Central memory CD4-positive, alpha-beta T cell (primary cell): ENCODE measurements at regions not wholly inside any gene's neighbourhood (a gene's known extent, or its start where the extent isn't known, plus 50 kb on each side); places are given as distances from the start of the nearest gene placed in this dataset.

Experiments
- DNase-seq: peaks from one replicate; pipeline ENCODE4 v3.0.0; 2022

GRCh38 chr11:112880495-112880894, 80.7 kb upstream of the NCAM1 start:
- no peak for DNase-seq

GRCh38 chr11:112881461-112881860, 79.8 kb upstream of the NCAM1 start:
- no peak for DNase-seq

- no peak for DNase-seq
Measured at GRCh38 chr11:112882494-112883381, 78.5 kb upstream of the NCAM1 start.

- no peak for DNase-seq
Measured at GRCh38 chr11:112884012-112884767, 77.0 kb upstream of the NCAM1 start.

GRCh38 chr11:112885744-112886433, 75.3 kb upstream of the NCAM1 start:
- DNase-seq = no peak

- DNase-seq = no peak
Measured at GRCh38 chr11:112886434-112887370, 74.5 kb upstream of the NCAM1 start.

- no peak for DNase-seq
Measured at GRCh38 chr11:112889446-112889845, 71.8 kb upstream of the NCAM1 start.

GRCh38 chr11:112899235-112900006, 61.8 kb upstream of the NCAM1 start:
- no peak for DNase-seq

GRCh38 chr11:112901924-112902323, 59.3 kb upstream of the NCAM1 start:
- DNase-seq = no peak

GRCh38 chr11:112902361-112903011, 58.7 kb upstream of the NCAM1 start:
- DNase-seq = no peak

- no peak for DNase-seq
Measured at GRCh38 chr11:112903340-112903739, 57.9 kb upstream of the NCAM1 start.

GRCh38 chr11:112911124-112911523, 50.1 kb upstream of the NCAM1 start:
- DNase-seq = no peak
